GM12874 (cell line): ENCODE measurements at regions not wholly inside any gene's neighbourhood (a gene's known extent, or its start where the extent isn't known, plus 50 kb on each side); places are given as distances from the start of the nearest gene placed in this dataset.

Experiments
- TF ChIP-seq, protein P1 (sequence below): IDR thresholded peaks from 2 replicates; pipeline ENCODE4 v1.5.1; 2011; ENCODE audit warnings: low read depth, mild to moderate bottlenecking, control low read depth, low read length, moderate library complexity; ENCODE audit not compliant: insufficient read depth

DNA sequence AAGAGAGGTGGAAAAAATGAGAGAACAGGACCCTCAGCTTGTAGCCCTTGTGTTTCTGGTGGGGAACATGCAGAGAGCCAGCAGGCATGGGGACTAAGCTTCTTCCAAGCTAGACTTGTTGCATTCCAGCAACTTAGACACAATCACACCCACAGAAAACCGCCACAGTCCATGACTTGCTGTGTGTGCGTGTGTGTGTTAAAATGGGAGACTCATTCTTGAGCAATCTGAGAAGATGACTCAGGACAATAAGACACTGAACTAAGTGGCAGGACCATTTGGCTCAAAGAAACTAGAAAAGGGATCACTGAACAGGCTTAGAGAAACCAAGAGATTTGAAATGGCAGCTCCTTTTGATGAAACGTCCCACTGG lies 78.0 kb downstream of the HLX start:
- TF ChIP-seq, protein P1, sequence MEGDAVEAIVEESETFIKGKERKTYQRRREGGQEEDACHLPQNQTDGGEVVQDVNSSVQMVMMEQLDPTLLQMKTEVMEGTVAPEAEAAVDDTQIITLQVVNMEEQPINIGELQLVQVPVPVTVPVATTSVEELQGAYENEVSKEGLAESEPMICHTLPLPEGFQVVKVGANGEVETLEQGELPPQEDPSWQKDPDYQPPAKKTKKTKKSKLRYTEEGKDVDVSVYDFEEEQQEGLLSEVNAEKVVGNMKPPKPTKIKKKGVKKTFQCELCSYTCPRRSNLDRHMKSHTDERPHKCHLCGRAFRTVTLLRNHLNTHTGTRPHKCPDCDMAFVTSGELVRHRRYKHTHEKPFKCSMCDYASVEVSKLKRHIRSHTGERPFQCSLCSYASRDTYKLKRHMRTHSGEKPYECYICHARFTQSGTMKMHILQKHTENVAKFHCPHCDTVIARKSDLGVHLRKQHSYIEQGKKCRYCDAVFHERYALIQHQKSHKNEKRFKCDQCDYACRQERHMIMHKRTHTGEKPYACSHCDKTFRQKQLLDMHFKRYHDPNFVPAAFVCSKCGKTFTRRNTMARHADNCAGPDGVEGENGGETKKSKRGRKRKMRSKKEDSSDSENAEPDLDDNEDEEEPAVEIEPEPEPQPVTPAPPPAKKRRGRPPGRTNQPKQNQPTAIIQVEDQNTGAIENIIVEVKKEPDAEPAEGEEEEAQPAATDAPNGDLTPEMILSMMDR = no peak

DNA sequence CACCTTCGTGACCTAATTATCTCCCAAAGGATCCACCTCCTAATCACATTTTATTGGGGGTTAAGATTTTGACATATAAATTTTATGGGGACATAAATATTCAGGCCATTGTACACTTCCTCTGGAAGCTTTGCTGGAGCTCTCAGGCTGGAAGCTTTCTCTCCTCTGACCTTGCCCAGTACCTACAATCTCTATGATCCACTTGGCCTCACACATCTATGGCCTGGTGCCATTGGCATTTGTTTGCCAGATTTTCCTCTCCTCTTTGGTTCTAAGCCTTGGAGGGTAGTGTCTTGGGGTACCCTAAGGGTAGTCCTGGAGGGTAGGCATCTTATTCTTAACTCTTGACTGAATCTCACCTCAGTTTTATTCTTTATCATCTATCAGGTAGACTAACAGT lies 79.0 kb downstream of the HLX start:
- TF ChIP-seq, protein P1 = no peak

DNA sequence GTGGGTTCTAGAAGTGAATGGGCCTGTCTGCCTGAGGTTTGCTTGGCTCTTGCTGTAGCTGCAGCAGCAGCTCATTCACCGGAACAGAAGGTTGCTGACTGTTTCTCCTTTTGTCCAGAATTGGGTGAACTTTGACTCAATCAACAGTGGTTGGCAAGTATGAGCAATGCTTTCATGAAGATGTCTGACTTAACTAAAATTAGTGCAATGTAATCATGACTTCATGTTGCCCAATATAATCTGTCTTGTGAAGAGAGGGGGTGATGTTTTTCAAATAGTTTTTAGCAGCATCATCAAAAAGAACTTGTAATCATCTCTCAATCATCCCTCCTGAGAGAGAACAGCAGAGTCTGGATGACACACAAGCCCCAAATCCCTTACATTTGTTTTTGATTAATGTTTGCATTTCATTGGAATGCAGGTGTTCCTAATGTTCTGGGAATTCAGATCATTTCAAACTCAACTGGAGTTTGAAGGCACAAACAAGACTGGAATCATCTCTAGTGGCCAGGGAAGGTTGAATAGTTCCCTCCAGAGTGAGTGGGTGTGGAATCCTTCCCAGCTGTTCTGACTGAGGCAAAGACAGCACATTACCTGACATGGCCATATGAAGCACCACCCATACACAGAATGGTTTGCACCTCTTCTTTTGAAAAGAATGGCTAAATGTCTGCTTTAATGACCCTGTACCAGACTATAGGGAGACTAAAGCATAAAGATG lies 82.9 kb downstream of the HLX start:
- TF ChIP-seq, protein P1 = no peak

DNA sequence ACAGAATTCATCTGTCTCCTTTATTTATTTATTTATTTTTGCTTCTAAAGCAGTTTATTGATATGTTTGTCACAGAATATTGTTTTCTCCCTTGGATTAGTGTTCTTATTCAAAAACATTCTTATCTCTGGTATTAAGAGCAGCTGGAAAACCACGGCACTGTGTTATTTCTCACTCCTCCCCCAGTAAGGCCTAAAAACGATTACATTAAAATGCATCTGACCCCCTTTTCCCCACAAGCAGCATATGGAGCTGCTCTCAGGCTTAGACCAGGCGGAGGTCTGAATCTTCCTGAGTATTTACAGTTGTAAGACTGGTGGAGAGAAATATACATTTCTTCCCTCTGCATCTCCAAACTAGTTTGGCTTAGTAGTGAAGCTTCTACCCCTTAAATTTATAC lies 86.8 kb downstream of the HLX start:
- TF ChIP-seq, protein P1 = no peak

DNA sequence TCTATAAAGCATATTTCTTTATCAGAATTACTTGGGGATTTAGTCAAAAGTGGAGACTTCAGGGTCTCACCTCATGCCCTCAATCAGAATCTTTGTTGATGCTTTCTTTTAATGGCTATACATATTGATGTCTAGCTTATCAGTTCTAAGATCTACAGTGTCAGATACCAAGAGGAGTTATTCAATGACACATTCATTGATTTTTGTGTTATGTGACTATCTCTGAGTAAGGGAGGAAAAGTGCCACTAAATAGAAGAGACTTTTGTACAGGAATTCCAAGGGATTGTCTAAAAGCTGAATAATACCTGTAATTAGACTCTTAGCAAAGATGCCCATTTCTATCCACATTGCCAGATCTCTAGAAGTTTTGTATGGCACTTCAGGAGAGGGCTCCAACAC lies 87.2 kb downstream of the HLX start:
- TF ChIP-seq, protein P1 = no peak

DNA sequence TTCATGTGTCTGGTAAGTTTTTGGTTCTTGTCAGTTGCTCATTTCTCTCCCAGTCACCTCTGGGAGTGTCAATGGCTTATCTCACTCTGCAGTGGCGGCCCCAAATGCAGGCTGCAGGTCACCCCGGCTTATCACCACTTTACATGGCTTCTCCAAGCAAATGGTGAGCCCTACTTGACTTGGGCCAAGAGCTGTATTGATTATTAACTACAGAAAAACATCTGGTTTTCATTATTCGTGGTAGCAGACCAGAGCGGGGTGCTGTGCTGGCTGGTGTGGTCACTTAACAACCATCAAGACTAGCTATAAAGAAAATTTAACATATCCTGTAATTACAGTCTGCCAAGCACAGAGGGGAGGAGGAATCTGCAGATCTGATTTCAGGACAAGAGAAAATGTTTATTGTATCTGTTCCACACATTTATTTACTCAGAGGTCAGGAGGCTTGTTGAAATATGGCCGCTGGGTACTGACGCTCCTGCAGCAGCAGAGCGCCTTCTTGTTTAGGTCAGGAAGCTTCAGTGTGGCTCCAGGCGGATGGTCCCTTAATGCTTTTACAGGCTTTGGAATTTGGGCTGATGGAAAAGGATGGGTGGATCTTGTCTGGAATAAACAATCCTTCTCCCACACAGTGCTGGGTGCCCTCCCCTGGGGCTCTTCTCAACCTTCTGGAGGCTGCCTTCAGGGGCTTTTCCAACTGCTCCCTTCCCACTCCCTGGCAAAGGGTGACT lies 87.8 kb downstream of the HLX start:
- TF ChIP-seq, protein P1 = no peak

DNA sequence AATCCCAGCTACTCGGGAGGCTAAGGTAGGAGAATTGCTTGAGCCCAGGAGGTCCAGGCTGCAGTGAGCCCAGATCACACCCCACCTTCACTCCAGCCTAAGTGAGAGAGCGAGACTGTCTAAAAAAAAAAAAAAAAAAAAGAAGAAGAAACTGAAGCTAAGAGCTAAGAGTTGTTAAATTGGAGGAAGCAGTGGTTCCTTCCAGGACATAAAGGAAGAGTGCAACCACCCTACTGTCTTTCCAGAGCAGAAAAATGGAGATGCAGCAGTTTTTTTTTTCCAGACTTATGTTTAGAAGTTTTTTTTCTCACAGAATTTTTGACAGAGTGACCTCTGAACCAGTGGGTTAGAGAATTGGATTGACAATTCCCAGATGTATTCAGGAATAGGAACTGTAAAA lies 88.7 kb downstream of the HLX start:
- TF ChIP-seq, protein P1 = no peak
